GM12878 (cell line): ENCODE measurements at regions not wholly inside any gene's neighbourhood (a gene's known extent, or its start where the extent isn't known, plus 50 kb on each side); places are given as distances from the start of the nearest gene placed in this dataset.

Source experiments
- ATAC-seq: fragments of 200-7000 bp; cut with Tn5 transposase; 3 replicates; pipeline ENCODE4 v1.9.1; 2020; ENCODE audit warnings: mild to moderate bottlenecking, moderate library complexity
- BruUV-seq: library from RNA; stranded (reverse); fragments of 400-500 nt; replicated peaks from 2 replicates; lab custom pipeline; 2021; lab: Mats Ljungman, UMichigan
- CTCF ChIA-PET: fragments of 300-600 bp; sonication (Branson Sonifier 250); formaldehyde crosslinking; extraction: SDS; loops from one replicate; lab custom pipeline; 2021; ENCODE audit warnings: inconsistent platforms; lab: Yijun Ruan, JAX
- POLR2A ChIA-PET: fragments of 350-600 bp; formaldehyde crosslinking; extraction: SDS; loops from one replicate; lab custom pipeline; 2021; ENCODE audit warnings: inconsistent platforms; lab: Charles Lee
- RAD21 ChIA-PET: fragments of 300-600 bp; sonication (Branson Sonifier 250); formaldehyde crosslinking; loops from one replicate; lab custom pipeline; 2023; ENCODE audit warnings: antibody characterized with exemption; ENCODE audit not compliant: unreplicated experiment; lab: Charles Lee
- SMC1A ChIA-PET: fragments of 300-600 bp; sonication (Branson Sonifier 250); formaldehyde crosslinking; loops from one replicate; lab custom pipeline; 2023; ENCODE audit not compliant: unreplicated experiment, uncharacterized antibody; lab: Charles Lee
- DNase-seq: peaks from one replicate; pipeline ENCODE4 v3.0.0-alpha.2; 2011; ENCODE audit warnings: low read depth, low spot score
- FAIRE-seq: peaks from 3 replicates; lab custom pipeline; 2011; peaks lifted over from hg19 to GRCh38; lab: Jason Lieb, UNC
- H2AFZ ChIP-seq: 2 replicates; pipeline ENCODE4 v1.6.0; 2011; ENCODE audit warnings: low read depth, low read length, control low read depth; ENCODE audit not compliant: control insufficient read depth
- H3K27ac ChIP-seq: 2 replicates; pipeline ENCODE4 v1.5.1; 2011; ENCODE audit warnings: control low read depth; ENCODE audit not compliant: control insufficient read depth, insufficient read depth
- H3K27me3 ChIP-seq, 2 experiments: replicated peaks in 1 of 2; 2 replicates each; pipeline versions ENCODE4 v1.6.0 to v1.6.1; 2011; ENCODE audit warnings: low read length in 1 of 2; ENCODE audit not compliant: control insufficient read depth in 2 of 2, insufficient read depth in 2 of 2
- H3K36me3 ChIP-seq, 2 experiments: 2 replicates each; pipeline ENCODE4 v1.5.1; 2011; ENCODE audit warnings: low read length in 1 of 2; ENCODE audit not compliant: control insufficient read depth in 2 of 2, insufficient read depth in 2 of 2
- H3K4me1 ChIP-seq: 2 replicates; pipeline ENCODE4 v1.6.1; 2011; ENCODE audit warnings: mild to moderate bottlenecking, low read length, moderate library complexity, mixed read lengths; ENCODE audit not compliant: control insufficient read depth, insufficient read depth
- H3K4me2 ChIP-seq: 2 replicates; pipeline ENCODE4 v1.6.0; 2011; ENCODE audit warnings: control low read depth; ENCODE audit not compliant: control insufficient read depth, insufficient read depth
- H3K4me3 ChIP-seq: fragments of 200-600 bp; sonication (generic); 2 replicates; pipeline ENCODE4 v1.5.1; 2016
- H3K79me2 ChIP-seq: 2 replicates; pipeline ENCODE4 v1.6.0; 2011; ENCODE audit warnings: low read length; ENCODE audit not compliant: control insufficient read depth, insufficient read depth
- H3K9ac ChIP-seq: 2 replicates; pipeline ENCODE4 v1.8.0; 2011; ENCODE audit warnings: low read length, control low read depth, mixed read lengths; ENCODE audit not compliant: control insufficient read depth, insufficient read depth
- H3K9me3 ChIP-seq: replicated peaks from 3 replicates; pipeline ENCODE4 v1.5.1; 2011; ENCODE audit warnings: mild to moderate bottlenecking, low read length; ENCODE audit not compliant: control insufficient read depth, insufficient read depth
- H4K20me1 ChIP-seq: 2 replicates; pipeline ENCODE4 v1.6.0; 2011; ENCODE audit not compliant: control insufficient read depth, insufficient read depth
- EP300 ChIP-seq, 2 experiments: fragments of 150-350 bp in 1 of 2; IDR thresholded peaks; 2 replicates each; pipeline ENCODE4 v1.6.1; 2011 to 2012; ENCODE audit warnings: low read depth in 2 of 2, low read length in 2 of 2, borderline replicate concordance in 1 of 2, improper control_type of control experiment in 1 of 2, inconsistent platforms in 1 of 2; ENCODE audit not compliant: control insufficient read depth in 1 of 2
- MAX ChIP-seq: IDR thresholded peaks from 2 replicates; pipeline ENCODE4 v1.6.1; 2012; ENCODE audit warnings: low read depth, low read length, improper control_type of control experiment
- MLLT1 ChIP-seq: fragments of 450-650 bp; IDR thresholded peaks from 2 replicates; pipeline ENCODE4 v1.6.1; 2016; ENCODE audit warnings: mild to moderate bottlenecking
- MYB ChIP-seq: fragments of 150-350 bp; IDR thresholded peaks from 2 replicates; pipeline ENCODE4 v1.6.1; 2014; ENCODE audit warnings: mild to moderate bottlenecking, low read depth, low read length, borderline replicate concordance
- WRNIP1 ChIP-seq: IDR thresholded peaks from 2 replicates; pipeline ENCODE4 v1.6.1; 2011; ENCODE audit warnings: low read depth, low read length, improper control_type of control experiment, borderline replicate concordance
- ZNF687 ChIP-seq: fragments of 450-650 bp; IDR thresholded peaks from 2 replicates; pipeline ENCODE4 v1.6.1; 2017; ENCODE audit warnings: mild to moderate bottlenecking, moderate library complexity
- ZSCAN29 ChIP-seq: fragments of 450-650 bp; IDR thresholded peaks from 2 replicates; pipeline ENCODE4 v1.6.1; 2017; ENCODE audit warnings: mild to moderate bottlenecking, moderate library complexity
- WGBS: methylation state at CpG from one replicate; pipeline ENCODE4 v1.1.6; 2016; ENCODE audit warnings: low lambda C conversion rate; ENCODE audit not compliant: insufficient replicate concordance, insufficient coverage; ENCODE audit errors: missing lambda C conversion rate; 5-methylcytosine and 5-hydroxymethylcytosine counted together
- in situ Hi-C: fragments of 300-500 bp; cut with MboI; formaldehyde crosslinking; loops from 9 replicates; pipeline ENCODE4 v1.14.3; 2018; ENCODE audit warnings: mixed read lengths
- intact Hi-C: fragments of 100-400 bp; cut with micrococcal nuclease; formaldehyde crosslinking; loops from one replicate; pipeline ENCODE4 v1.14.2; 2022; ENCODE audit not compliant: unreplicated experiment
- TF ChIP-seq, protein P1 (sequence below): fragments of 150-350 bp; IDR thresholded peaks from 2 replicates; pipeline ENCODE4 v1.6.1; 2016; ENCODE audit warnings: low read depth, low read length

GRCh38 chr9:87443461-87443860 lies 54.2 kb upstream of the DAPK1 start:
- TF ChIP-seq MYB (no peak), ZNF687 (no peak), ZSCAN29 (no peak), EP300 (IDR thresholded peaks at IDR 0.05; ENCODE audit: borderline replicate concordance in 1 of 2, control insufficient read depth in 1 of 2, low read depth in 2 of 2, low read length in 2 of 2) (no peak), MAX (no peak), WRNIP1 (no peak), MLLT1 (no peak)
- TF ChIP-seq, protein P1, sequence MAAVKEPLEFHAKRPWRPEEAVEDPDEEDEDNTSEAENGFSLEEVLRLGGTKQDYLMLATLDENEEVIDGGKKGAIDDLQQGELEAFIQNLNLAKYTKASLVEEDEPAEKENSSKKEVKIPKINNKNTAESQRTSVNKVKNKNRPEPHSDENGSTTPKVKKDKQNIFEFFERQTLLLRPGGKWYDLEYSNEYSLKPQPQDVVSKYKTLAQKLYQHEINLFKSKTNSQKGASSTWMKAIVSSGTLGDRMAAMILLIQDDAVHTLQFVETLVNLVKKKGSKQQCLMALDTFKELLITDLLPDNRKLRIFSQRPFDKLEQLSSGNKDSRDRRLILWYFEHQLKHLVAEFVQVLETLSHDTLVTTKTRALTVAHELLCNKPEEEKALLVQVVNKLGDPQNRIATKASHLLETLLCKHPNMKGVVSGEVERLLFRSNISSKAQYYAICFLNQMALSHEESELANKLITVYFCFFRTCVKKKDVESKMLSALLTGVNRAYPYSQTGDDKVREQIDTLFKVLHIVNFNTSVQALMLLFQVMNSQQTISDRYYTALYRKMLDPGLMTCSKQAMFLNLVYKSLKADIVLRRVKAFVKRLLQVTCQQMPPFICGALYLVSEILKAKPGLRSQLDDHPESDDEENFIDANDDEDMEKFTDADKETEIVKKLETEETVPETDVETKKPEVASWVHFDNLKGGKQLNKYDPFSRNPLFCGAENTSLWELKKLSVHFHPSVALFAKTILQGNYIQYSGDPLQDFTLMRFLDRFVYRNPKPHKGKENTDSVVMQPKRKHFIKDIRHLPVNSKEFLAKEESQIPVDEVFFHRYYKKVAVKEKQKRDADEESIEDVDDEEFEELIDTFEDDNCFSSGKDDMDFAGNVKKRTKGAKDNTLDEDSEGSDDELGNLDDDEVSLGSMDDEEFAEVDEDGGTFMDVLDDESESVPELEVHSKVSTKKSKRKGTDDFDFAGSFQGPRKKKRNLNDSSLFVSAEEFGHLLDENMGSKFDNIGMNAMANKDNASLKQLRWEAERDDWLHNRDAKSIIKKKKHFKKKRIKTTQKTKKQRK: no peak
- Histone ChIP-seq H3K4me3 (no peak overlapping the region), H3K27ac (no peak overlapping the region), H3K4me1 (peaks cover 3% of the 10 kb centered on the region; the same call in 1 of the 2 replicates), H3K79me2 (no peaks in the 10 kb centered on the region), H3K9ac (no peak overlapping the region), H3K4me2 (no peak overlapping the region), H4K20me1 (no peaks in the 10 kb centered on the region), H2AFZ (no peak overlapping the region), H3K9me3 (no peaks in the 10 kb centered on the region; the same call in 2 of the 3 replicates), H3K36me3 (no peaks in the 10 kb centered on the region), H3K27me3 (no peaks in the 10 kb centered on the region)
- POLR2A ChIA-PET: no interaction called here
- no TSS peak for BruUV-seq
- ATAC-seq: no peak
- in situ Hi-C loops (no loop called here), intact Hi-C loops (no loop called here)
- RAD21 ChIA-PET: no interaction called here
- 36% methylated on average over 3 of the region's 3 CpGs for WGBS
- FAIRE-seq: no peak
- SMC1A ChIA-PET: no interaction called here
- CTCF ChIA-PET: no interaction called here
- DNase-seq: no peak
